PC-3 (cell line): ENCODE measurements at regions not wholly inside any gene's neighbourhood (a gene's known extent, or its start where the extent isn't known, plus 50 kb on each side); places are given as distances from the start of the nearest gene placed in this dataset.

Source experiments
- ATAC-seq: fragments of 200-7000 bp; cut with Tn5 transposase; 2 replicates; pipeline ENCODE4 v1.9.1; 2020; ENCODE audit warnings: mild to moderate bottlenecking, moderate library complexity
- BruUV-seq: library from RNA; stranded (reverse); fragments of 400-500 nt; replicated peaks from 2 replicates; lab custom pipeline; 2021; lab: Mats Ljungman, UMichigan
- CTCF ChIA-PET: fragments of 300-600 bp; sonication (Branson Sonifier 250); formaldehyde crosslinking; loops from one replicate; lab custom pipeline; 2022; ENCODE audit warnings: antibody characterized with exemption; lab: Charles Lee
- POLR2A ChIA-PET: fragments of 300-600 bp; sonication (Branson Sonifier 250); formaldehyde crosslinking; loops from one replicate; lab custom pipeline; 2022; ENCODE audit warnings: antibody characterized with exemption; ENCODE audit not compliant: unreplicated experiment; lab: Charles Lee
- DNase-seq: peaks from one replicate; pipeline ENCODE4 v3.0.0-alpha.2; 2015
- H2AFZ ChIP-seq: fragments of 300-600 bp; sonication (generic); 2 replicates; pipeline ENCODE4 v1.6.0; 2016; ENCODE audit warnings: antibody characterized with exemption, low read length
- H3F3A ChIP-seq: fragments of 300-600 bp; sonication (generic); one replicate; pipeline ENCODE4 v1.6.0; 2017; ENCODE audit warnings: antibody characterized with exemption, low read length, control low read depth, mild to moderate bottlenecking; ENCODE audit not compliant: unreplicated experiment
- H3K27ac ChIP-seq: fragments of 300-600 bp; sonication (generic); 2 replicates; pipeline ENCODE4 v1.5.1; 2016; ENCODE audit warnings: mild to moderate bottlenecking, low read length
- H3K27me3 ChIP-seq: fragments of 300-600 bp; sonication (generic); 2 replicates; pipeline ENCODE4 v1.6.1; 2016; ENCODE audit warnings: low read length, mixed read lengths
- H3K36me3 ChIP-seq: fragments of 300-600 bp; sonication (generic); 2 replicates; pipeline ENCODE4 v1.6.1; 2016; ENCODE audit warnings: low read depth, mixed run types, low read length, mixed read lengths
- H3K4me1 ChIP-seq: fragments of 300-600 bp; sonication (generic); 2 replicates; pipeline ENCODE4 v1.5.1; 2016; ENCODE audit warnings: low read length; ENCODE audit not compliant: insufficient read depth
- H3K4me2 ChIP-seq: fragments of 300-600 bp; sonication (generic); 2 replicates; pipeline ENCODE4 v1.6.0; 2016; ENCODE audit warnings: low read length
- H3K4me3 ChIP-seq: fragments of 300-600 bp; sonication (generic); 2 replicates; pipeline ENCODE4 v1.5.1; 2016; ENCODE audit warnings: mild to moderate bottlenecking, low read length, mixed read lengths
- H3K79me2 ChIP-seq: fragments of 300-600 bp; sonication (generic); 2 replicates; pipeline ENCODE4 v1.6.1; 2017; ENCODE audit warnings: low read length, mixed read lengths
- H3K9ac ChIP-seq: fragments of 300-600 bp; sonication (generic); 2 replicates; pipeline ENCODE4 v1.6.0; 2016; ENCODE audit warnings: mild to moderate bottlenecking, low read length
- H3K9me2 ChIP-seq: fragments of 300-600 bp; sonication (generic); replicated peaks from 2 replicates; pipeline ENCODE4 v1.6.1; 2016; ENCODE audit warnings: mixed run types, low read length, mixed read lengths
- H3K9me3 ChIP-seq: fragments of 300-600 bp; sonication (generic); 2 replicates; pipeline ENCODE4 v1.6.1; 2016; ENCODE audit warnings: low read length, mixed read lengths
- H4K20me1 ChIP-seq: fragments of 300-600 bp; sonication (generic); 2 replicates; pipeline ENCODE4 v1.6.1; 2016; ENCODE audit warnings: low read length, mixed read lengths
- CTCF ChIP-seq: fragments of 300-600 bp; sonication (generic); conservative IDR thresholded peaks from 2 replicates; pipeline ENCODE4 v1.5.1; 2017; ENCODE audit warnings: antibody characterized with exemption, low read depth, mild to moderate bottlenecking, low read length
- EZH2 ChIP-seq: fragments of 300-600 bp; sonication (generic); IDR thresholded peaks from one replicate; pipeline ENCODE4 v1.6.1; 2017; ENCODE audit warnings: antibody characterized with exemption, mild to moderate bottlenecking, low read length; ENCODE audit not compliant: unreplicated experiment
- EZH2phosphoT487 ChIP-seq: fragments of 300-600 bp; sonication (generic); IDR thresholded peaks from 2 replicates; pipeline ENCODE4 v1.6.1; 2018; ENCODE audit warnings: mild to moderate bottlenecking, antibody characterized with exemption, low read length, borderline replicate concordance
- intact Hi-C: fragments of 100-400 bp; cut with micrococcal nuclease; formaldehyde crosslinking; loops from 2 replicates; pipeline ENCODE4 v1.9.0; 2023

GRCh38 chr6:40762981-40763380 is 175.8 kb upstream of the LRFN2 start:
- no peaks in the 10 kb centered on the region for H3K9me3 ChIP-seq
- TF ChIP-seq CTCF: no peak
- TF ChIP-seq EZH2: no peak
- TF ChIP-seq EZH2phosphoT487: no peak
- no peak for DNase-seq
- H3K4me2 ChIP-seq: no peak overlapping the region
- H3K4me3 ChIP-seq: no peak overlapping the region
- BruUV-seq: no TSS peak
- H3K4me1 ChIP-seq: no peaks in the 10 kb centered on the region
- H2AFZ ChIP-seq: no peak overlapping the region
- intact Hi-C loops: no loop called here
- H3K27me3 ChIP-seq: peaks cover 5% of the 10 kb centered on the region; the same call in 1 of the 2 replicates
- no peak overlapping the region for H3K9ac ChIP-seq
- H3K9me2 ChIP-seq: no peaks in the 10 kb centered on the region
- no peaks in the 10 kb centered on the region for H4K20me1 ChIP-seq
- no peaks in the 10 kb centered on the region for H3K36me3 ChIP-seq
- H3K27ac ChIP-seq: no peak overlapping the region
- ATAC-seq: no peak
- ChIA-PET CTCF (no interaction called here), POLR2A (no interaction called here)
- H3K79me2 ChIP-seq: no peaks in the 10 kb centered on the region
- no peaks in the 10 kb centered on the region for H3F3A ChIP-seq

DNA sequence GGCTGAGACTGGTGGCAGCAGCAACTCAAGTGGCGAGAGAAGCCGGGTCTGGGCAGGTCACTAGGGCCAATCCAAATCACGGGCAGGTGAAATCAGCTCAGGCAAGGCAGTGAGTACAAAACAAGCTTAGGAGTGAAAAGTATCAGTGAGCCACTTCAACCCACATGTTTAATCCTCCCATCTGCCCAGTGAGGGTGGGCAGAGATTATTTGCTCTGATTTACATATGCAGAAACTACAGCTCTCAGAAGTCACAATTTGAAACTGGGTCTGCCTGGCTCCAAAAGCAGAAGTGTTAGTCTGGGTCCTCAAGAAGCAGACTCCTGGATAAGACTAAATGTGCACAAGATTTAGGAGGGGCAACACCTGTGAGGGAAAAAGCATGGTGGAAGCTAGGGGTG is 173.7 kb upstream of the LRFN2 start:
- Histone ChIP-seq H3K79me2 (no peaks in the 10 kb centered on the region), H3K27me3 (peaks cover 8% of the 10 kb centered on the region), H3K27ac (no peak overlapping the region), H3K4me2 (no peak overlapping the region), H3K9ac (no peak overlapping the region), H2AFZ (no peak overlapping the region), H3K36me3 (no peaks in the 10 kb centered on the region), H4K20me1 (no peaks in the 10 kb centered on the region), H3K4me1 (no peaks in the 10 kb centered on the region), H3K9me2 (no peaks in the 10 kb centered on the region), H3K4me3 (no peak overlapping the region), H3F3A (no peaks in the 10 kb centered on the region), H3K9me3 (no peaks in the 10 kb centered on the region)
- ChIA-PET POLR2A (no interaction called here), CTCF (no interaction called here)
- BruUV-seq: no TSS peak
- no peak for DNase-seq
- intact Hi-C loops: no loop called here
- ATAC-seq: no peak
- no peak for TF ChIP-seq EZH2
- TF ChIP-seq CTCF: no peak
- no peak for TF ChIP-seq EZH2phosphoT487

- H3K9me2 ChIP-seq: no peaks in the 10 kb centered on the region
- CTCF ChIA-PET: no interaction called here
- intact Hi-C loops: no loop called here
- no peak overlapping the region for H3K27ac ChIP-seq
- POLR2A ChIA-PET: no interaction called here
- no peaks in the 10 kb centered on the region for H3K36me3 ChIP-seq
- H3K9me3 ChIP-seq: no peaks in the 10 kb centered on the region
- no peak overlapping the region for H3K4me2 ChIP-seq
- no peaks in the 10 kb centered on the region for H3K4me1 ChIP-seq
- BruUV-seq: no TSS peak
- no peaks in the 10 kb centered on the region for H3K79me2 ChIP-seq
- no peak overlapping the region for H3K4me3 ChIP-seq
- no peak overlapping the region for H2AFZ ChIP-seq
- TF ChIP-seq CTCF (no peak), EZH2 (no peak), EZH2phosphoT487 (no peak)
- ATAC-seq: no peak
- no peak overlapping the region for H3K9ac ChIP-seq
- peaks cover 15% of the 10 kb centered on the region for H3K27me3 ChIP-seq
- no peak for DNase-seq
- no peaks in the 10 kb centered on the region for H3F3A ChIP-seq
- H4K20me1 ChIP-seq: no peaks in the 10 kb centered on the region
These were observed 172.7 kb upstream of the LRFN2 start for GRCh38 chr6:40759838-40760237.
